ENCODE measurements at regions not wholly inside any gene's neighbourhood (a gene's known extent, or its start where the extent isn't known, plus 50 kb on each side); places are given as distances from the start of the nearest gene placed in this dataset.

GRCh38 chr7:124489082-124489819 is 276.3 kb downstream of the GPR37 start:
- DNase-seq = no peak

- DNase-seq = no peak
Measured at GRCh38 chr7:124482229-124482628, 283.4 kb downstream of the GPR37 start.

- no peak for DNase-seq
Measured at GRCh38 chr7:124480821-124481290, 284.7 kb downstream of the GPR37 start.

GRCh38 chr7:124480036-124480820 is 285.4 kb downstream of the GPR37 start:
- DNase-seq = no peak

GRCh38 chr7:124462249-124462648 is 303.3 kb downstream of the GPR37 start:
- DNase-seq = peak; percentile 82

- no peak for DNase-seq
Measured at GRCh38 chr7:124460555-124460954, 305.0 kb downstream of the GPR37 start.

GRCh38 chr7:124460056-124460450 is 305.5 kb downstream of the GPR37 start:
- peak; percentile 28 for DNase-seq

- DNase-seq = peak; percentile 82
Measured at GRCh38 chr7:124459101-124460055, 306.2 kb downstream of the GPR37 start.

GRCh38 chr7:124457841-124458240 is 307.8 kb downstream of the GPR37 start:
- peak; percentile 51 for DNase-seq

- no peak for DNase-seq
Measured at GRCh38 chr7:124456286-124456685, 309.3 kb downstream of the GPR37 start.

GRCh38 chr7:124452186-124452585 is 313.4 kb downstream of the GPR37 start:
- no peak for DNase-seq

- DNase-seq = no peak
Measured at GRCh38 chr7:124449896-124450295, 315.7 kb downstream of the GPR37 start.

GRCh38 chr7:124444696-124445480 is 320.7 kb downstream of the GPR37 start:
- DNase-seq = no peak

- DNase-seq = no peak
Measured at GRCh38 chr7:124443762-124444161, 321.8 kb downstream of the GPR37 start.

- DNase-seq = peak; percentile 6
Measured at GRCh38 chr7:124440081-124440480, 325.5 kb downstream of the GPR37 start.

- no peak for DNase-seq
Measured at GRCh38 chr7:124432009-124432578, 333.5 kb downstream of the GPR37 start.

- no peak for DNase-seq
Measured at GRCh38 chr7:124429923-124430322, 335.7 kb downstream of the GPR37 start.

GRCh38 chr7:124428781-124429180 is 336.8 kb downstream of the GPR37 start:
- DNase-seq = no peak

GRCh38 chr7:124426621-124427020 is 339.0 kb downstream of the GPR37 start:
- DNase-seq = no peak

- no peak for DNase-seq
Measured at GRCh38 chr7:124423863-124424262, 341.7 kb downstream of the GPR37 start.

- DNase-seq = no peak
Measured at GRCh38 chr7:124422081-124422480, 343.5 kb downstream of the GPR37 start.

GRCh38 chr7:124420367-124420766 is 345.2 kb downstream of the GPR37 start:
- no peak for DNase-seq

Data from EL (cell line).